ENCODE measurements at regions not wholly inside any gene's neighbourhood (a gene's known extent, or its start where the extent isn't known, plus 50 kb on each side); places are given as distances from the start of the nearest gene placed in this dataset.
"Not testable (repeated sequence)": the region's sequence is repeated elsewhere in the genome, so short reads cannot be mapped to it uniquely, and the experiment has no call there.

DNA sequence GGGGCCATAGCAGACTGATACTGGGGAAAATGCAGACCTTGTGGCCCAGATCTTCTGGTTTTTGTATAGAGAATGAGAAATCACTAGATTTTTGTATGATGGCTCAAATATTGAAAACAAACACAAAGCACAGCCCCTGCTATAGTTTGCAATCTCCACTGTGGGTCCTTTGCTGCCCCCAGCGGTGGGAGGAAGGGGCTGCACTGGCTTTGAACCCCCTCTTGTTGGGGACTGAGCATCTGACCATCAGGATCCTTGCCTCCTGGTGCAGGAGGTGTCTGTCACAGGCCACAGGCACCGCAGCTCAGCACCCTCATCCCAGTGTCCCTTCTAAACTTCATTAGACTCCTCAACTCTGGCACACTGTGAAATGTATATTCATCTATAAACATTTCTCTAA is 252.3 kb downstream of the BCL2L11 start:
- TF ChIP-seq SIN3A (IDR thresholded peaks at IDR 0.05; ENCODE audit: low read depth); EZH2 (IDR thresholded peaks at IDR 0.05); POLR2AphosphoS5 (IDR thresholded peaks at IDR 0.05; ENCODE audit: low read depth, low read length): not testable (repeated sequence)

All from HCT116 (cell line).